ENCODE measurements at regions not wholly inside any gene's neighbourhood (a gene's known extent, or its start where the extent isn't known, plus 50 kb on each side); places are given as distances from the start of the nearest gene placed in this dataset.

- TF ChIP-seq POLR2AphosphoS5 (IDR thresholded peaks at IDR 0.05): no peak
- TF ChIP-seq CTCF (IDR thresholded peaks at IDR 0.05): no peak
- no peak for TF ChIP-seq POLR2A (IDR thresholded peaks at IDR 0.05)
- no peak for TF ChIP-seq EP300 (IDR thresholded peaks at IDR 0.05)
Measured at GRCh38 chr6:150464966-150465365, 96.2 kb downstream of the IYD start.

All from stomach (tissue), 4 donors.